ENCODE measurements at regions not wholly inside any gene's neighbourhood (a gene's known extent, or its start where the extent isn't known, plus 50 kb on each side); places are given as distances from the start of the nearest gene placed in this dataset.
"Not testable (repeated sequence)": the region's sequence is repeated elsewhere in the genome, so short reads cannot be mapped to it uniquely, and the experiment has no call there.

- POLR2A ChIA-PET, result no interaction called here
- no peaks in the 10 kb centered on the region for H3K36me3 Mint-ChIP-seq (ENCODE audit: low read depth)
- H3K9me3 Mint-ChIP-seq, result peaks cover 2% of the 10 kb centered on the region
- H3K27me3 Mint-ChIP-seq, result peaks cover 21% of the 10 kb centered on the region
- H3K27ac Mint-ChIP-seq, result no peak overlapping the region
- no peak for DNase-seq
- no peak overlapping the region for H3K4me3 Mint-ChIP-seq
- H3K4me1 Mint-ChIP-seq, result peaks cover 4% of the 10 kb centered on the region
- CTCF ChIA-PET, result no interaction called here
Observed at GRCh38 chr13:20334309-20334708, 102.2 kb upstream of the GJB6 start.

GRCh38 chr13:20332361-20333096 lies 100.4 kb upstream of the GJB6 start:
- ChIA-PET POLR2A (no interaction called here), CTCF (no interaction called here)
- Mint-ChIP-seq H3K36me3 (ENCODE audit: low read depth) (peaks cover 5% of the 10 kb centered on the region), H3K4me3 (no peak overlapping the region), H3K4me1 (peaks cover 2% of the 10 kb centered on the region), H3K27ac (no peak overlapping the region), H3K27me3 (peaks cover 21% of the 10 kb centered on the region), H3K9me3 (peaks cover 12% of the 10 kb centered on the region)
- DNase-seq, result no peak

GRCh38 chr13:20331949-20332348 lies 99.8 kb upstream of the GJB6 start:
- no peak overlapping the region for H3K27ac Mint-ChIP-seq
- peaks cover 8% of the 10 kb centered on the region for H3K36me3 Mint-ChIP-seq (ENCODE audit: low read depth)
- no peak overlapping the region for H3K4me3 Mint-ChIP-seq
- H3K27me3 Mint-ChIP-seq, result peaks cover 19% of the 10 kb centered on the region
- POLR2A ChIA-PET, result no interaction called here
- H3K4me1 Mint-ChIP-seq, result peaks cover 2% of the 10 kb centered on the region
- H3K9me3 Mint-ChIP-seq, result peaks cover 12% of the 10 kb centered on the region
- DNase-seq, result no peak
- CTCF ChIA-PET, result no interaction called here

- H3K4me3 Mint-ChIP-seq, result no peak overlapping the region
- peaks cover 2% of the 10 kb centered on the region for H3K4me1 Mint-ChIP-seq
- peaks cover 16% of the 10 kb centered on the region for H3K27me3 Mint-ChIP-seq
- ChIA-PET CTCF (no interaction called here), POLR2A (no interaction called here)
- peaks cover 8% of the 10 kb centered on the region for H3K36me3 Mint-ChIP-seq (ENCODE audit: low read depth)
- H3K9me3 Mint-ChIP-seq, result peaks cover 12% of the 10 kb centered on the region
- H3K27ac Mint-ChIP-seq, result no peak overlapping the region
- no peak for DNase-seq
Observed at GRCh38 chr13:20331419-20331818, 99.3 kb upstream of the GJB6 start.

- POLR2A ChIA-PET, result no interaction called here
- no peak overlapping the region for H3K4me3 Mint-ChIP-seq
- peaks cover 10% of the 10 kb centered on the region for H3K36me3 Mint-ChIP-seq (ENCODE audit: low read depth)
- no peak for DNase-seq
- CTCF ChIA-PET, result interaction anchor here (0.9 kb wide), 1 partner anchor 12 kb away, joined by 3 read pairs; no protein-coding TSS in a partner anchor
- no peak overlapping the region for H3K27ac Mint-ChIP-seq
- H3K9me3 Mint-ChIP-seq, result peaks cover 23% of the 10 kb centered on the region
- no peaks in the 10 kb centered on the region for H3K4me1 Mint-ChIP-seq
- H3K27me3 Mint-ChIP-seq, result peaks cover 15% of the 10 kb centered on the region
Observed at GRCh38 chr13:20326809-20327208, 94.7 kb upstream of the GJB6 start.

GRCh38 chr13:20326276-20326675 lies 94.2 kb upstream of the GJB6 start:
- ChIA-PET POLR2A (no interaction called here), CTCF (no interaction called here)
- no peak overlapping the region for H3K4me3 Mint-ChIP-seq
- no peak for DNase-seq
- peaks cover 10% of the 10 kb centered on the region for H3K36me3 Mint-ChIP-seq (ENCODE audit: low read depth)
- peaks cover 23% of the 10 kb centered on the region for H3K9me3 Mint-ChIP-seq
- no peak overlapping the region for H3K27ac Mint-ChIP-seq
- peaks cover 17% of the 10 kb centered on the region for H3K27me3 Mint-ChIP-seq
- no peaks in the 10 kb centered on the region for H3K4me1 Mint-ChIP-seq

- Mint-ChIP-seq H3K4me1 (no peaks in the 10 kb centered on the region), H3K9me3 (peaks cover 11% of the 10 kb centered on the region), H3K27ac (no peak overlapping the region), H3K36me3 (ENCODE audit: low read depth) (peaks cover 2% of the 10 kb centered on the region), H3K4me3 (no peak overlapping the region), H3K27me3 (peaks cover 14% of the 10 kb centered on the region)
- ChIA-PET POLR2A (no interaction called here), CTCF (no interaction called here)
- no peak for DNase-seq
Observed at GRCh38 chr13:20320885-20321284, 88.8 kb upstream of the GJB6 start.

GRCh38 chr13:20313896-20314295 lies 81.8 kb upstream of the GJB6 start:
- Mint-ChIP-seq H3K4me1 (no peaks in the 10 kb centered on the region), H3K36me3 (ENCODE audit: low read depth) (no peaks in the 10 kb centered on the region), H3K27ac (no peak overlapping the region), H3K9me3 (peaks cover 2% of the 10 kb centered on the region), H3K4me3 (no peak overlapping the region), H3K27me3 (peaks cover 7% of the 10 kb centered on the region)
- POLR2A ChIA-PET, result interaction anchor here (0.9 kb wide), 1 partner anchor 34 kb away, joined by 4 read pairs; no protein-coding TSS in a partner anchor
- no peak for DNase-seq
- CTCF ChIA-PET, result no interaction called here

- Mint-ChIP-seq H3K4me1 (no peaks in the 10 kb centered on the region), H3K36me3 (ENCODE audit: low read depth) (no peaks in the 10 kb centered on the region), H3K9me3 (peaks cover 11% of the 10 kb centered on the region), H3K4me3 (no peak overlapping the region), H3K27me3 (peaks cover 12% of the 10 kb centered on the region), H3K27ac (no peak overlapping the region)
- no peak for DNase-seq
- CTCF ChIA-PET, result no interaction called here
- POLR2A ChIA-PET, result no interaction called here
Observed at GRCh38 chr13:20312292-20312691, 80.2 kb upstream of the GJB6 start.

- Mint-ChIP-seq H3K27me3 (peaks cover 16% of the 10 kb centered on the region), H3K9me3 (peaks cover 13% of the 10 kb centered on the region), H3K4me1 (no peaks in the 10 kb centered on the region), H3K36me3 (ENCODE audit: low read depth) (no peaks in the 10 kb centered on the region), H3K27ac (no peak overlapping the region), H3K4me3 (no peak overlapping the region)
- ChIA-PET POLR2A (no interaction called here), CTCF (interaction anchor here (0.6 kb wide), 1 partner anchor 197 kb away, joined by 5 read pairs; no protein-coding TSS in a partner anchor)
- no peak for DNase-seq
Observed at GRCh38 chr13:20311596-20311995, 79.5 kb upstream of the GJB6 start.

GRCh38 chr13:20311022-20311421 lies 78.9 kb upstream of the GJB6 start:
- DNase-seq, result no peak
- H3K4me1 Mint-ChIP-seq, result no peaks in the 10 kb centered on the region
- CTCF ChIA-PET, result no interaction called here
- H3K36me3 Mint-ChIP-seq (ENCODE audit: low read depth), result no peaks in the 10 kb centered on the region
- H3K9me3 Mint-ChIP-seq, result peaks cover 13% of the 10 kb centered on the region
- POLR2A ChIA-PET, result no interaction called here
- no peak overlapping the region for H3K27ac Mint-ChIP-seq
- H3K27me3 Mint-ChIP-seq, result peaks cover 19% of the 10 kb centered on the region
- H3K4me3 Mint-ChIP-seq, result no peak overlapping the region

- H3K4me3 Mint-ChIP-seq, result no peak overlapping the region
Observed at GRCh38 chr13:20306039-20306438, 73.9 kb upstream of the GJB6 start.

GRCh38 chr13:20305587-20305986 lies 73.5 kb upstream of the GJB6 start:
- DNase-seq, result no peak
- Mint-ChIP-seq H3K27ac (no peak overlapping the region), H3K4me3 (no peak overlapping the region), H3K4me1 (peaks cover 2% of the 10 kb centered on the region), H3K36me3 (ENCODE audit: low read depth) (peaks cover 2% of the 10 kb centered on the region), H3K27me3 (peaks cover 45% of the 10 kb centered on the region), H3K9me3 (peaks cover 11% of the 10 kb centered on the region)
- ChIA-PET POLR2A (no interaction called here), CTCF (no interaction called here)

More at GRCh38 chr13:20306039-20306438, 73.9 kb upstream of the GJB6 start:
- ChIA-PET POLR2A (no interaction called here), CTCF (no interaction called here)
- no peak overlapping the region for H3K27ac Mint-ChIP-seq
- H3K9me3 Mint-ChIP-seq, result peaks cover 11% of the 10 kb centered on the region
- peaks cover 41% of the 10 kb centered on the region for H3K27me3 Mint-ChIP-seq
- H3K36me3 Mint-ChIP-seq (ENCODE audit: low read depth), result peaks cover 2% of the 10 kb centered on the region
- no peak for DNase-seq
- H3K4me1 Mint-ChIP-seq, result peaks cover 2% of the 10 kb centered on the region

- POLR2A ChIA-PET; DNase-seq; H3K4me1 Mint-ChIP-seq; H3K4me3 Mint-ChIP-seq; H3K27ac Mint-ChIP-seq; H3K36me3 Mint-ChIP-seq (ENCODE audit: low read depth): not testable (repeated sequence)
- H3K9me3 Mint-ChIP-seq, result peaks cover 11% of the 10 kb centered on the region
- peaks cover 47% of the 10 kb centered on the region for H3K27me3 Mint-ChIP-seq
- CTCF ChIA-PET, result interaction anchor here (1.0 kb wide), 1 partner anchor 13 kb away, joined by 3 read pairs; no protein-coding TSS in a partner anchor
Observed at GRCh38 chr13:20304061-20304460, 71.9 kb upstream of the GJB6 start.
